Fibroblast of lung (primary cell): ENCODE measurements at regions not wholly inside any gene's neighbourhood (a gene's known extent, or its start where the extent isn't known, plus 50 kb on each side); places are given as distances from the start of the nearest gene placed in this dataset.

ENCODE experiments used
- DNase-seq, 2 donors: peaks; one replicate each; pipeline versions ENCODE4 v3.0.0 to v3.0.0-alpha.2; 2010; ENCODE audit warnings: low read depth in 2 of 2
- H2AFZ ChIP-seq: 2 replicates; pipeline ENCODE4 v1.5.1; 2012; ENCODE audit warnings: low read length, control low read depth, inconsistent platforms
- H3K27ac ChIP-seq: 2 replicates; pipeline ENCODE4 v1.5.1; 2011; ENCODE audit warnings: low read length, control low read depth; ENCODE audit not compliant: insufficient read depth
- H3K27me3 ChIP-seq: 2 replicates; pipeline ENCODE4 v1.5.1; 2011; ENCODE audit warnings: mild to moderate bottlenecking, low read length; ENCODE audit not compliant: control insufficient read depth, insufficient read depth
- H3K36me3 ChIP-seq: 2 replicates; pipeline ENCODE4 v1.5.1; 2011; ENCODE audit warnings: low read length; ENCODE audit not compliant: control insufficient read depth, insufficient read depth
- H3K4me1 ChIP-seq: 2 replicates; pipeline ENCODE4 v1.5.1; 2011; ENCODE audit warnings: low read length; ENCODE audit not compliant: control insufficient read depth, insufficient read depth; ENCODE audit errors: extremely low read depth
- H3K4me2 ChIP-seq: 2 replicates; pipeline ENCODE4 v1.5.1; 2011; ENCODE audit warnings: low read length, control low read depth; ENCODE audit not compliant: insufficient read depth; ENCODE audit errors: extremely low read depth
- H3K4me3 ChIP-seq, 4 experiments: fragments of 200-600 bp in 1 of 4; sonication (generic) in 1 of 4; replicated peaks in 1 of 4; 2 replicates each; pipeline ENCODE4 v1.5.1; 2011 to 2016; ENCODE audit warnings: low read length in 4 of 4, low read depth in 3 of 4, mild to moderate bottlenecking in 3 of 4, control low read depth in 2 of 4, inconsistent platforms in 1 of 4, mixed read lengths in 1 of 4; ENCODE audit not compliant: insufficient read depth in 1 of 4; ENCODE audit errors: control extremely low read depth in 1 of 4
- H3K79me2 ChIP-seq: 2 replicates; pipeline ENCODE4 v1.5.1; 2012; ENCODE audit warnings: mild to moderate bottlenecking, low read length, inconsistent platforms; ENCODE audit not compliant: control insufficient read depth, insufficient read depth
- H3K9ac ChIP-seq: 2 replicates; pipeline ENCODE4 v1.5.1; 2011; ENCODE audit warnings: mild to moderate bottlenecking, low read length, control low read depth; ENCODE audit not compliant: insufficient read depth
- H3K9me3 ChIP-seq: 2 replicates; pipeline ENCODE4 v1.5.1; 2012; ENCODE audit warnings: low read depth, low read length; ENCODE audit not compliant: control insufficient read depth, insufficient read depth
- H4K20me1 ChIP-seq: 2 replicates; pipeline ENCODE4 v1.5.1; 2011; ENCODE audit warnings: low read length; ENCODE audit not compliant: control insufficient read depth, insufficient read depth; ENCODE audit errors: extremely low read depth
- CTCF ChIP-seq, 2 donors: IDR thresholded peaks in 1 of 2; conservative IDR thresholded peaks in 1 of 2; 1 replicate in 1 of 2; 2 replicates in 1 of 2; pipeline ENCODE4 v1.5.1; 2011 to 2012; ENCODE audit warnings: low read length in 2 of 2, control low read depth in 1 of 2, inconsistent platforms in 1 of 2, low read depth in 1 of 2, mild to moderate bottlenecking in 1 of 2
- EZH2 ChIP-seq: IDR thresholded peaks from 2 replicates; pipeline ENCODE4 v1.5.1; 2012; ENCODE audit warnings: low read length, control low read depth, mild to moderate bottlenecking; ENCODE audit errors: missing control alignments

- no peak overlapping the region for H3K27ac ChIP-seq
- no peaks in the 10 kb centered on the region for H3K79me2 ChIP-seq
- TF ChIP-seq EZH2 (no peak), CTCF (conservative IDR thresholded peaks at IDR 0.05 in 1 of 2, IDR thresholded peaks at IDR 0.05 in 1 of 2; ENCODE audit: low read depth in 1 of 2, low read length in 2 of 2) (no peak)
- no peaks in the 10 kb centered on the region for H3K4me1 ChIP-seq
- no peaks in the 10 kb centered on the region for H3K9me3 ChIP-seq
- H4K20me1 ChIP-seq, result no peaks in the 10 kb centered on the region
- H3K27me3 ChIP-seq, result no peaks in the 10 kb centered on the region
- no peak overlapping the region for H2AFZ ChIP-seq
- H3K4me2 ChIP-seq, result no peak overlapping the region
- no peaks in the 10 kb centered on the region for H3K36me3 ChIP-seq
- H3K9ac ChIP-seq, result no peak overlapping the region
- DNase-seq, result no peak
- H3K4me3 ChIP-seq, result no peak overlapping the region
Observed at GRCh38 chr6:74100719-74101287, 404.8 kb downstream of the CD109 start.

GRCh38 chr6:74096329-74096728 lies 400.3 kb downstream of the CD109 start:
- Histone ChIP-seq H3K9me3 (no peaks in the 10 kb centered on the region), H3K4me2 (no peak overlapping the region), H3K27me3 (no peaks in the 10 kb centered on the region), H3K9ac (no peak overlapping the region), H3K4me3 (no peak overlapping the region), H4K20me1 (no peaks in the 10 kb centered on the region), H3K79me2 (no peaks in the 10 kb centered on the region), H3K36me3 (no peaks in the 10 kb centered on the region), H3K27ac (no peak overlapping the region), H3K4me1 (no peaks in the 10 kb centered on the region), H2AFZ (no peak overlapping the region)
- no peak for DNase-seq
- TF ChIP-seq CTCF (conservative IDR thresholded peaks at IDR 0.05 in 1 of 2, IDR thresholded peaks at IDR 0.05 in 1 of 2; ENCODE audit: low read depth in 1 of 2, low read length in 2 of 2), result no peak

GRCh38 chr6:74093361-74093760 lies 397.4 kb downstream of the CD109 start:
- Histone ChIP-seq H4K20me1 (no peaks in the 10 kb centered on the region), H3K4me1 (no peaks in the 10 kb centered on the region), H3K4me2 (no peak overlapping the region), H3K27me3 (no peaks in the 10 kb centered on the region), H2AFZ (no peak overlapping the region), H3K27ac (no peak overlapping the region), H3K36me3 (no peaks in the 10 kb centered on the region), H3K4me3 (no peak overlapping the region), H3K9ac (no peak overlapping the region), H3K9me3 (no peaks in the 10 kb centered on the region), H3K79me2 (no peaks in the 10 kb centered on the region)
- TF ChIP-seq EZH2 (no peak), CTCF (conservative IDR thresholded peaks at IDR 0.05 in 1 of 2, IDR thresholded peaks at IDR 0.05 in 1 of 2; ENCODE audit: low read depth in 1 of 2, low read length in 2 of 2) (no peak)
- DNase-seq, result no peak
